ENCODE measurements at regions not wholly inside any gene's neighbourhood (a gene's known extent, or its start where the extent isn't known, plus 50 kb on each side); places are given as distances from the start of the nearest gene placed in this dataset.

DNA sequence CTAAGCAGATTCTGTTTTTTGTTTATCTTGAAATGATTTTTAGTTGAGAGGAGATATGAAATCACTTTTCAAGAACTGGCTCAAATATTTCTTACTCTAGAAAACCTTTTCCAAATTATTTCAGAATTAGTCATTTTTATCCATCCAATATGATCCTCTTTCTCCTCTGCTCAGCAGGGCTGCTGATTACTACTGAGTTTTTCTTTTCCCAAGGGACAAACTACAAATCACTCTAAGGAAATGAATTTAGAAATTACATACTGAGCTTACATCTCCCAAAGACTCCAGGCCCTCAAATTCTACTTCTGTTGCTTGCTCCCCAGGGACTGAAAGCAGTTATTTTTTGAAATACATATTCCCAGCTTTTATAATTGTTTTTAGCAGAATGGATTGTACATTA lies 87.4 kb upstream of the UFM1 start:
- no peak for ATAC-seq
- TF ChIP-seq ZNF70 (CRISPR knock-in tag; IDR thresholded peaks at IDR 0.05) (no peak), TOX (CRISPR knock-in tag; IDR thresholded peaks at IDR 0.05; ENCODE audit: borderline replicate concordance) (no peak), SNAI2 (CRISPR knock-in tag; IDR thresholded peaks at IDR 0.05) (no peak), ZFP3 (CRISPR knock-in tag; IDR thresholded peaks at IDR 0.05) (no peak), CSDC2 (CRISPR knock-in tag; IDR thresholded peaks at IDR 0.05) (no peak), TCF4 (CRISPR knock-in tag; IDR thresholded peaks at IDR 0.05; ENCODE audit: borderline replicate concordance) (no peak), ISL1 (CRISPR knock-in tag; IDR thresholded peaks at IDR 0.05) (no peak), PPARA (CRISPR knock-in tag; IDR thresholded peaks at IDR 0.05; ENCODE audit: borderline replicate concordance) (no peak), ZNF565 (CRISPR knock-in tag; conservative IDR thresholded peaks at IDR 0.05; ENCODE audit: low read depth) (no peak), BACH2 (CRISPR knock-in tag; IDR thresholded peaks at IDR 0.05; ENCODE audit: borderline replicate concordance) (no peak), ARNTL (CRISPR knock-in tag; IDR thresholded peaks at IDR 0.05; ENCODE audit: borderline replicate concordance, low read depth) (no peak)
- TF ChIP-seq, protein P1, sequence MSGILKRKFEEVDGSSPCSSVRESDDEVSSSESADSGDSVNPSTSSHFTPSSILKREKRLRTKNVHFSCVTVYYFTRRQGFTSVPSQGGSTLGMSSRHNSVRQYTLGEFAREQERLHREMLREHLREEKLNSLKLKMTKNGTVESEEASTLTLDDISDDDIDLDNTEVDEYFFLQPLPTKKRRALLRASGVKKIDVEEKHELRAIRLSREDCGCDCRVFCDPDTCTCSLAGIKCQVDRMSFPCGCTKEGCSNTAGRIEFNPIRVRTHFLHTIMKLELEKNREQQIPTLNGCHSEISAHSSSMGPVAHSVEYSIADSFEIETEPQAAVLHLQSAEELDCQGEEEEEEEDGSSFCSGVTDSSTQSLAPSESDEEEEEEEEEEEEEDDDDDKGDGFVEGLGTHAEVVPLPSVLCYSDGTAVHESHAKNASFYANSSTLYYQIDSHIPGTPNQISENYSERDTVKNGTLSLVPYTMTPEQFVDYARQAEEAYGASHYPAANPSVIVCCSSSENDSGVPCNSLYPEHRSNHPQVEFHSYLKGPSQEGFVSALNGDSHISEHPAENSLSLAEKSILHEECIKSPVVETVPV (CRISPR knock-in tag; IDR thresholded peaks at IDR 0.05): no peak
- TF ChIP-seq, protein P2, sequence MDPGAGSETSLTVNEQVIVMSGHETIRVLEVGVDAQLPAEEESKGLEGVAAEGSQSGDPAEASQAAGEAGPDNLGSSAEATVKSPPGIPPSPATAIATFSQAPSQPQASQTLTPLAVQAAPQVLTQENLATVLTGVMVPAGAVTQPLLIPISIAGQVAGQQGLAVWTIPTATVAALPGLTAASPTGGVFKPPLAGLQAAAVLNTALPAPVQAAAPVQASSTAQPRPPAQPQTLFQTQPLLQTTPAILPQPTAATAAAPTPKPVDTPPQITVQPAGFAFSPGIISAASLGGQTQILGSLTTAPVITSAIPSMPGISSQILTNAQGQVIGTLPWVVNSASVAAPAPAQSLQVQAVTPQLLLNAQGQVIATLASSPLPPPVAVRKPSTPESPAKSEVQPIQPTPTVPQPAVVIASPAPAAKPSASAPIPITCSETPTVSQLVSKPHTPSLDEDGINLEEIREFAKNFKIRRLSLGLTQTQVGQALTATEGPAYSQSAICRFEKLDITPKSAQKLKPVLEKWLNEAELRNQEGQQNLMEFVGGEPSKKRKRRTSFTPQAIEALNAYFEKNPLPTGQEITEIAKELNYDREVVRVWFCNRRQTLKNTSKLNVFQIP (CRISPR knock-in tag; IDR thresholded peaks at IDR 0.05; ENCODE audit: borderline replicate concordance, low read depth): no peak
- TF ChIP-seq, protein P3, sequence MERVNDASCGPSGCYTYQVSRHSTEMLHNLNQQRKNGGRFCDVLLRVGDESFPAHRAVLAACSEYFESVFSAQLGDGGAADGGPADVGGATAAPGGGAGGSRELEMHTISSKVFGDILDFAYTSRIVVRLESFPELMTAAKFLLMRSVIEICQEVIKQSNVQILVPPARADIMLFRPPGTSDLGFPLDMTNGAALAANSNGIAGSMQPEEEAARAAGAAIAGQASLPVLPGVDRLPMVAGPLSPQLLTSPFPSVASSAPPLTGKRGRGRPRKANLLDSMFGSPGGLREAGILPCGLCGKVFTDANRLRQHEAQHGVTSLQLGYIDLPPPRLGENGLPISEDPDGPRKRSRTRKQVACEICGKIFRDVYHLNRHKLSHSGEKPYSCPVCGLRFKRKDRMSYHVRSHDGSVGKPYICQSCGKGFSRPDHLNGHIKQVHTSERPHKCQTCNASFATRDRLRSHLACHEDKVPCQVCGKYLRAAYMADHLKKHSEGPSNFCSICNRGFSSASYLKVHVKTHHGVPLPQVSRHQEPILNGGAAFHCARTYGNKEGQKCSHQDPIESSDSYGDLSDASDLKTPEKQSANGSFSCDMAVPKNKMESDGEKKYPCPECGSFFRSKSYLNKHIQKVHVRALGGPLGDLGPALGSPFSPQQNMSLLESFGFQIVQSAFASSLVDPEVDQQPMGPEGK (CRISPR knock-in tag; IDR thresholded peaks at IDR 0.05; ENCODE audit: borderline replicate concordance): no peak

DNA sequence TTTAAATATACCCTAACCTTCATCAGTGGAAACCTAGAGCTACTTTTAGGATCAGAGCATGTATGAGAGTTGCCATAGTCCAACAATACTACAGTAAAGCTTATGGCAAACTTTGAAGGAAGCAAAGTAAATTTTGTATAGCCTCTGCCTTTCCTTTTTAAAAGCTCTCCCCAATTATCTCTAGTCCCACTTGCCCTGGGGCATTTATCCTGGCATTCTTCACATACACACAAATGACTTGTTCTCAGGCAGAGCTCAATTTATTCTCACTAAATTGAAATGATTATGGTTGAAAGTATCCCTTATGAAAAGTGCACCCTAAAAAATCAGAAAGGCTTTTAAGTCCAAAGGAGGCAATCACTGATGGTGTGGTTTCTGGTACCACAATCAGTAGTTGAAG lies 94.1 kb upstream of the UFM1 start:
- no peak for ATAC-seq
- no peak for TF ChIP-seq ZFP3 (CRISPR knock-in tag; IDR thresholded peaks at IDR 0.05)
- TF ChIP-seq ISL1 (CRISPR knock-in tag; IDR thresholded peaks at IDR 0.05): no peak
- TF ChIP-seq BACH2 (CRISPR knock-in tag; IDR thresholded peaks at IDR 0.05; ENCODE audit: borderline replicate concordance): no peak
- no peak for TF ChIP-seq OSR1 (CRISPR knock-in tag; IDR thresholded peaks at IDR 0.05)
- TF ChIP-seq, protein P4, sequence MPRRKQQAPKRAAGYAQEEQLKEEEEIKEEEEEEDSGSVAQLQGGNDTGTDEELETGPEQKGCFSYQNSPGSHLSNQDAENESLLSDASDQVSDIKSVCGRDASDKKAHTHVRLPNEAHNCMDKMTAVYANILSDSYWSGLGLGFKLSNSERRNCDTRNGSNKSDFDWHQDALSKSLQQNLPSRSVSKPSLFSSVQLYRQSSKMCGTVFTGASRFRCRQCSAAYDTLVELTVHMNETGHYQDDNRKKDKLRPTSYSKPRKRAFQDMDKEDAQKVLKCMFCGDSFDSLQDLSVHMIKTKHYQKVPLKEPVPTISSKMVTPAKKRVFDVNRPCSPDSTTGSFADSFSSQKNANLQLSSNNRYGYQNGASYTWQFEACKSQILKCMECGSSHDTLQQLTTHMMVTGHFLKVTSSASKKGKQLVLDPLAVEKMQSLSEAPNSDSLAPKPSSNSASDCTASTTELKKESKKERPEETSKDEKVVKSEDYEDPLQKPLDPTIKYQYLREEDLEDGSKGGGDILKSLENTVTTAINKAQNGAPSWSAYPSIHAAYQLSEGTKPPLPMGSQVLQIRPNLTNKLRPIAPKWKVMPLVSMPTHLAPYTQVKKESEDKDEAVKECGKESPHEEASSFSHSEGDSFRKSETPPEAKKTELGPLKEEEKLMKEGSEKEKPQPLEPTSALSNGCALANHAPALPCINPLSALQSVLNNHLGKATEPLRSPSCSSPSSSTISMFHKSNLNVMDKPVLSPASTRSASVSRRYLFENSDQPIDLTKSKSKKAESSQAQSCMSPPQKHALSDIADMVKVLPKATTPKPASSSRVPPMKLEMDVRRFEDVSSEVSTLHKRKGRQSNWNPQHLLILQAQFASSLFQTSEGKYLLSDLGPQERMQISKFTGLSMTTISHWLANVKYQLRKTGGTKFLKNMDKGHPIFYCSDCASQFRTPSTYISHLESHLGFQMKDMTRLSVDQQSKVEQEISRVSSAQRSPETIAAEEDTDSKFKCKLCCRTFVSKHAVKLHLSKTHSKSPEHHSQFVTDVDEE (CRISPR knock-in tag; IDR thresholded peaks at IDR 0.05): no peak
- TF ChIP-seq, protein P2 (CRISPR knock-in tag; IDR thresholded peaks at IDR 0.05; ENCODE audit: borderline replicate concordance, low read depth): no peak
- TF ChIP-seq ZNF8 (CRISPR knock-in tag; IDR thresholded peaks at IDR 0.05): no peak
- no peak for TF ChIP-seq TCF4 (CRISPR knock-in tag; IDR thresholded peaks at IDR 0.05; ENCODE audit: borderline replicate concordance)
- TF ChIP-seq, protein P1 (CRISPR knock-in tag; IDR thresholded peaks at IDR 0.05): no peak
- TF ChIP-seq ARNTL (CRISPR knock-in tag; IDR thresholded peaks at IDR 0.05; ENCODE audit: borderline replicate concordance, low read depth): no peak
- no peak for TF ChIP-seq ZC3H10 (CRISPR knock-in tag; IDR thresholded peaks at IDR 0.05)
- TF ChIP-seq, protein P5, sequence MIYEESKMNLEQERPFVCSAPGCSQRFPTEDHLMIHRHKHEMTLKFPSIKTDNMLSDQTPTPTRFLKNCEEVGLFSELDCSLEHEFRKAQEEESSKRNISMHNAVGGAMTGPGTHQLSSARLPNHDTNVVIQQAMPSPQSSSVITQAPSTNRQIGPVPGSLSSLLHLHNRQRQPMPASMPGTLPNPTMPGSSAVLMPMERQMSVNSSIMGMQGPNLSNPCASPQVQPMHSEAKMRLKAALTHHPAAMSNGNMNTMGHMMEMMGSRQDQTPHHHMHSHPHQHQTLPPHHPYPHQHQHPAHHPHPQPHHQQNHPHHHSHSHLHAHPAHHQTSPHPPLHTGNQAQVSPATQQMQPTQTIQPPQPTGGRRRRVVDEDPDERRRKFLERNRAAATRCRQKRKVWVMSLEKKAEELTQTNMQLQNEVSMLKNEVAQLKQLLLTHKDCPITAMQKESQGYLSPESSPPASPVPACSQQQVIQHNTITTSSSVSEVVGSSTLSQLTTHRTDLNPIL (CRISPR knock-in tag; IDR thresholded peaks at IDR 0.05; ENCODE audit: low read depth): no peak
- TF ChIP-seq RARB (CRISPR knock-in tag; IDR thresholded peaks at IDR 0.05): no peak
